Right hindlimb (tissue), 1 donor: ENCODE measurements at regions not wholly inside any gene's neighbourhood (a gene's known extent, or its start where the extent isn't known, plus 50 kb on each side); places are given as distances from the start of the nearest gene placed in this dataset.
A peak's percentile ranks its signal among the peaks of the same experiment; 100 is the strongest.
"Not testable (repeated sequence)": the region's sequence is repeated elsewhere in the genome, so short reads cannot be mapped to it uniquely, and the experiment has no call there.

ENCODE experiments used
- DNase-seq: peaks from one replicate; pipeline ENCODE4 v3.0.0-alpha.2; 2018

GRCh38 chrX:13179586-13179985 is 135.2 kb upstream of the FAM9C start:
- no peak for DNase-seq

GRCh38 chrX:13179100-13179499 is 134.7 kb upstream of the FAM9C start:
- DNase-seq: no peak

- DNase-seq: no peak
Observed at GRCh38 chrX:13177921-13178566, 133.6 kb upstream of the FAM9C start.

GRCh38 chrX:13175056-13175455 is 130.6 kb upstream of the FAM9C start:
- DNase-seq: no peak

GRCh38 chrX:13170966-13171558 is 126.6 kb upstream of the FAM9C start:
- DNase-seq: no peak

- DNase-seq: no peak
Observed at GRCh38 chrX:13169684-13170083, 125.3 kb upstream of the FAM9C start.

- DNase-seq: no peak
Observed at GRCh38 chrX:13168269-13168668, 123.8 kb upstream of the FAM9C start.

- DNase-seq: peak; percentile 63
Observed at GRCh38 chrX:13167481-13168231, 123.2 kb upstream of the FAM9C start.

- no peak for DNase-seq
Observed at GRCh38 chrX:13165266-13166189, 121.1 kb upstream of the FAM9C start.

- DNase-seq: no peak
Observed at GRCh38 chrX:13164611-13165010, 120.2 kb upstream of the FAM9C start.

- DNase-seq: no peak
Observed at GRCh38 chrX:13162772-13163410, 118.5 kb upstream of the FAM9C start.

- DNase-seq: no peak
Observed at GRCh38 chrX:13159886-13160285, 115.5 kb upstream of the FAM9C start.

- no peak for DNase-seq
Observed at GRCh38 chrX:13158911-13159310, 114.5 kb upstream of the FAM9C start.

- DNase-seq: not testable (repeated sequence)
Observed at GRCh38 chrX:13155550-13155949, 111.1 kb upstream of the FAM9C start.

GRCh38 chrX:13153796-13154195 is 109.4 kb upstream of the FAM9C start:
- no peak for DNase-seq

- DNase-seq: no peak
Observed at GRCh38 chrX:13152518-13153185, 108.2 kb upstream of the FAM9C start.

- DNase-seq: peak; percentile 21
Observed at GRCh38 chrX:13151828-13152517, 107.6 kb upstream of the FAM9C start.

GRCh38 chrX:13149702-13150350 is 105.4 kb upstream of the FAM9C start:
- DNase-seq: no peak

GRCh38 chrX:13147733-13148132 is 103.3 kb upstream of the FAM9C start:
- no peak for DNase-seq

- DNase-seq: no peak
Observed at GRCh38 chrX:13147147-13147546, 102.7 kb upstream of the FAM9C start.
